ENCODE measurements at regions not wholly inside any gene's neighbourhood (a gene's known extent, or its start where the extent isn't known, plus 50 kb on each side); places are given as distances from the start of the nearest gene placed in this dataset.

GRCh38 chr7:136193940-136194339, 216.8 kb upstream of the MTPN start:
- H3K4me1 ChIP-seq (ENCODE audit: control insufficient read depth, insufficient read depth, low read length): no peaks in the 10 kb centered on the region
- DNase-seq (ENCODE audit: low read depth in 4 of 6, low spot score in 6 of 6): no peak
- H3K4me3 ChIP-seq (ENCODE audit: low read depth, low read length): no peak overlapping the region
- peaks cover 2% of the 10 kb centered on the region for H3K9me3 ChIP-seq (ENCODE audit: control insufficient read depth, insufficient read depth, low read length)
- no peak overlapping the region for H3K27ac ChIP-seq (ENCODE audit: low read depth, low read length)
- no peaks in the 10 kb centered on the region for H3K27me3 ChIP-seq (ENCODE audit: control insufficient read depth, insufficient read depth, low read length)
- WGBS (ENCODE audit: insufficient coverage): 98% methylated on average over 6 of the region's 6 CpGs
- no peaks in the 10 kb centered on the region for H3K36me3 ChIP-seq (ENCODE audit: control insufficient read depth, insufficient read depth, low read length)

- H3K9me3 ChIP-seq (ENCODE audit: control insufficient read depth, insufficient read depth, low read length): no peaks in the 10 kb centered on the region
- H3K27me3 ChIP-seq (ENCODE audit: control insufficient read depth, insufficient read depth, low read length): no peaks in the 10 kb centered on the region
- DNase-seq (ENCODE audit: low read depth in 4 of 6, low spot score in 6 of 6): no peak
- no peaks in the 10 kb centered on the region for H3K36me3 ChIP-seq (ENCODE audit: control insufficient read depth, insufficient read depth, low read length)
- no peak overlapping the region for H3K4me3 ChIP-seq (ENCODE audit: low read depth, low read length)
- no peaks in the 10 kb centered on the region for H3K4me1 ChIP-seq (ENCODE audit: control insufficient read depth, insufficient read depth, low read length)
- H3K27ac ChIP-seq (ENCODE audit: low read depth, low read length): no peak overlapping the region
- 86% methylated on average over 5 of the region's 5 CpGs for WGBS (ENCODE audit: insufficient coverage)
These were observed 212.4 kb upstream of the MTPN start for GRCh38 chr7:136189506-136189998.

- no peaks in the 10 kb centered on the region for H3K9me3 ChIP-seq (ENCODE audit: control insufficient read depth, insufficient read depth, low read length)
- peak in 1 of 6 donors; percentile 48 for DNase-seq (ENCODE audit: low read depth in 4 of 6, low spot score in 6 of 6)
- no peaks in the 10 kb centered on the region for H3K4me1 ChIP-seq (ENCODE audit: control insufficient read depth, insufficient read depth, low read length)
- H3K27me3 ChIP-seq (ENCODE audit: control insufficient read depth, insufficient read depth, low read length): no peaks in the 10 kb centered on the region
- WGBS (ENCODE audit: insufficient coverage): no CpG with 5 or more reads among the region's 6 CpGs
- H3K4me3 ChIP-seq (ENCODE audit: low read depth, low read length): no peak overlapping the region
- H3K27ac ChIP-seq (ENCODE audit: low read depth, low read length): no peak overlapping the region
- H3K36me3 ChIP-seq (ENCODE audit: control insufficient read depth, insufficient read depth, low read length): no peaks in the 10 kb centered on the region
These were observed 209.1 kb upstream of the MTPN start for GRCh38 chr7:136186281-136186680.

GRCh38 chr7:136184719-136185118, 207.6 kb upstream of the MTPN start:
- Histone ChIP-seq H3K9me3 (ENCODE audit: control insufficient read depth, insufficient read depth, low read length) (no peaks in the 10 kb centered on the region), H3K27ac (ENCODE audit: low read depth, low read length) (peak overlapping the region; percentile 16), H3K36me3 (ENCODE audit: control insufficient read depth, insufficient read depth, low read length) (no peaks in the 10 kb centered on the region), H3K4me3 (ENCODE audit: low read depth, low read length) (no peak overlapping the region), H3K27me3 (ENCODE audit: control insufficient read depth, insufficient read depth, low read length) (no peaks in the 10 kb centered on the region), H3K4me1 (ENCODE audit: control insufficient read depth, insufficient read depth, low read length) (no peaks in the 10 kb centered on the region)
- DNase-seq (ENCODE audit: low read depth in 4 of 6, low spot score in 6 of 6): no peak
- no CpG with 5 or more reads among the region's 2 CpGs for WGBS (ENCODE audit: insufficient coverage)

GRCh38 chr7:136183981-136184380, 206.8 kb upstream of the MTPN start:
- Histone ChIP-seq H3K9me3 (ENCODE audit: control insufficient read depth, insufficient read depth, low read length) (no peaks in the 10 kb centered on the region), H3K27ac (ENCODE audit: low read depth, low read length) (no peak overlapping the region), H3K4me1 (ENCODE audit: control insufficient read depth, insufficient read depth, low read length) (no peaks in the 10 kb centered on the region), H3K36me3 (ENCODE audit: control insufficient read depth, insufficient read depth, low read length) (no peaks in the 10 kb centered on the region), H3K27me3 (ENCODE audit: control insufficient read depth, insufficient read depth, low read length) (no peaks in the 10 kb centered on the region), H3K4me3 (ENCODE audit: low read depth, low read length) (no peak overlapping the region)
- peak in 3 of 6 donors; percentile 26 to 72 (median 26) for DNase-seq (ENCODE audit: low read depth in 4 of 6, low spot score in 6 of 6)
- no CpG with 5 or more reads among the region's 2 CpGs for WGBS (ENCODE audit: insufficient coverage)

- no peaks in the 10 kb centered on the region for H3K9me3 ChIP-seq (ENCODE audit: control insufficient read depth, insufficient read depth, low read length)
- H3K27ac ChIP-seq (ENCODE audit: low read depth, low read length): no peak overlapping the region
- DNase-seq (ENCODE audit: low read depth in 4 of 6, low spot score in 6 of 6): no peak
- no peaks in the 10 kb centered on the region for H3K4me1 ChIP-seq (ENCODE audit: control insufficient read depth, insufficient read depth, low read length)
- H3K27me3 ChIP-seq (ENCODE audit: control insufficient read depth, insufficient read depth, low read length): no peaks in the 10 kb centered on the region
- WGBS (ENCODE audit: insufficient coverage): 91% methylated on average over 5 of the region's 7 CpGs
- no peaks in the 10 kb centered on the region for H3K36me3 ChIP-seq (ENCODE audit: control insufficient read depth, insufficient read depth, low read length)
- H3K4me3 ChIP-seq (ENCODE audit: low read depth, low read length): no peak overlapping the region
These were observed 203.8 kb upstream of the MTPN start for GRCh38 chr7:136180984-136181383.

- Histone ChIP-seq H3K9me3 (ENCODE audit: control insufficient read depth, insufficient read depth, low read length) (no peaks in the 10 kb centered on the region), H3K36me3 (ENCODE audit: control insufficient read depth, insufficient read depth, low read length) (no peaks in the 10 kb centered on the region), H3K4me3 (ENCODE audit: low read depth, low read length) (no peak overlapping the region), H3K27me3 (ENCODE audit: control insufficient read depth, insufficient read depth, low read length) (no peaks in the 10 kb centered on the region), H3K27ac (ENCODE audit: low read depth, low read length) (no peak overlapping the region), H3K4me1 (ENCODE audit: control insufficient read depth, insufficient read depth, low read length) (no peaks in the 10 kb centered on the region)
- DNase-seq (ENCODE audit: low read depth in 4 of 6, low spot score in 6 of 6): peak in 1 of 6 donors; percentile 35
- no CpG with 5 or more reads among the region's 5 CpGs for WGBS (ENCODE audit: insufficient coverage)
These were observed 202.9 kb upstream of the MTPN start for GRCh38 chr7:136179851-136180721.

- Histone ChIP-seq H3K9me3 (ENCODE audit: control insufficient read depth, insufficient read depth, low read length) (no peaks in the 10 kb centered on the region), H3K27me3 (ENCODE audit: control insufficient read depth, insufficient read depth, low read length) (no peaks in the 10 kb centered on the region), H3K36me3 (ENCODE audit: control insufficient read depth, insufficient read depth, low read length) (no peaks in the 10 kb centered on the region), H3K4me3 (ENCODE audit: low read depth, low read length) (no peak overlapping the region), H3K4me1 (ENCODE audit: control insufficient read depth, insufficient read depth, low read length) (no peaks in the 10 kb centered on the region), H3K27ac (ENCODE audit: low read depth, low read length) (no peak overlapping the region)
- WGBS (ENCODE audit: insufficient coverage): no CpG with 5 or more reads among the region's 5 CpGs
- DNase-seq (ENCODE audit: low read depth in 4 of 6, low spot score in 6 of 6): no peak
These were observed 202.0 kb upstream of the MTPN start for GRCh38 chr7:136179154-136179553.

- WGBS (ENCODE audit: insufficient coverage): 86% methylated on average over 2 of the region's 5 CpGs
- H3K36me3 ChIP-seq (ENCODE audit: control insufficient read depth, insufficient read depth, low read length): no peaks in the 10 kb centered on the region
- DNase-seq (ENCODE audit: low read depth in 4 of 6, low spot score in 6 of 6): no peak
These were observed 197.4 kb upstream of the MTPN start for GRCh38 chr7:136174477-136175125.

More at GRCh38 chr7:136174477-136175125, 197.4 kb upstream of the MTPN start:
- Histone ChIP-seq H3K27ac (ENCODE audit: low read depth, low read length) (no peak overlapping the region), H3K9me3 (ENCODE audit: control insufficient read depth, insufficient read depth, low read length) (no peaks in the 10 kb centered on the region), H3K27me3 (ENCODE audit: control insufficient read depth, insufficient read depth, low read length) (no peaks in the 10 kb centered on the region), H3K4me1 (ENCODE audit: control insufficient read depth, insufficient read depth, low read length) (no peaks in the 10 kb centered on the region), H3K4me3 (ENCODE audit: low read depth, low read length) (no peak overlapping the region)
